ENCODE measurements at regions not wholly inside any gene's neighbourhood (a gene's known extent, or its start where the extent isn't known, plus 50 kb on each side); places are given as distances from the start of the nearest gene placed in this dataset.

- TF ChIP-seq CTCF (IDR thresholded peaks at IDR 0.05; ENCODE audit: insufficient read depth, low read length, poor library complexity, severe bottlenecking) (no peak), EZH2phosphoT487 (conservative IDR thresholded peaks at IDR 0.05; ENCODE audit: low read length) (no peak)
These were observed 105.5 kb downstream of the FASLG start for GRCh38 chr1:172764378-172764777.

Data from SU-DHL-6 (cell line).